T-helper 1 cell treated with Interleukin-12 subunit alpha and Interleukin-12 subunit beta and Interleukin-4 antibody, amounts not matched to agents 30 ng/mL and 1 ng/mL, for 36 hours (primary cell): ENCODE measurements at regions not wholly inside any gene's neighbourhood (a gene's known extent, or its start where the extent isn't known, plus 50 kb on each side); places are given as distances from the start of the nearest gene placed in this dataset.
"Not testable (repeated sequence)": the region's sequence is repeated elsewhere in the genome, so short reads cannot be mapped to it uniquely, and the experiment has no call there.

Experiments
- intact Hi-C: fragments of 100-400 bp; cut with micrococcal nuclease; formaldehyde crosslinking; loops from one replicate; pipeline ENCODE4 v1.15.1; 2024

GRCh38 chr2:67571785-67572718 lies 174.9 kb downstream of the ETAA1 start:
- intact Hi-C loops = no loop called here

GRCh38 chr2:67572721-67573435 lies 175.7 kb downstream of the ETAA1 start:
- intact Hi-C loops = no loop called here

GRCh38 chr2:67574230-67574629 lies 177.1 kb downstream of the ETAA1 start:
- intact Hi-C loops = no loop called here

- intact Hi-C loops = no loop called here
These were observed 179.1 kb downstream of the ETAA1 start for GRCh38 chr2:67576226-67576625.

- intact Hi-C loops = no loop called here
These were observed 179.9 kb downstream of the ETAA1 start for GRCh38 chr2:67576991-67577390.

GRCh38 chr2:67579216-67579615 lies 182.1 kb downstream of the ETAA1 start:
- intact Hi-C loops = no loop called here

GRCh38 chr2:67579806-67580205 lies 182.7 kb downstream of the ETAA1 start:
- intact Hi-C loops = no loop called here

GRCh38 chr2:67581751-67582150 lies 184.6 kb downstream of the ETAA1 start:
- intact Hi-C loops = no loop called here

- intact Hi-C loops = no loop called here
These were observed 186.1 kb downstream of the ETAA1 start for GRCh38 chr2:67583185-67583584.

- intact Hi-C loops = no loop called here
These were observed 188.3 kb downstream of the ETAA1 start for GRCh38 chr2:67585400-67585799.

- intact Hi-C loops = not testable (repeated sequence)
These were observed 192.0 kb downstream of the ETAA1 start for GRCh38 chr2:67589121-67589520.

- intact Hi-C loops = not testable (repeated sequence)
These were observed 197.4 kb downstream of the ETAA1 start for GRCh38 chr2:67594522-67594921.

GRCh38 chr2:67596871-67597270 lies 199.7 kb downstream of the ETAA1 start:
- intact Hi-C loops = no loop called here

GRCh38 chr2:67599561-67599960 lies 202.4 kb downstream of the ETAA1 start:
- intact Hi-C loops = no loop called here

- intact Hi-C loops = no loop called here
These were observed 203.2 kb downstream of the ETAA1 start for GRCh38 chr2:67600222-67600871.

GRCh38 chr2:67600946-67601345 lies 203.8 kb downstream of the ETAA1 start:
- intact Hi-C loops = no loop called here

GRCh38 chr2:67604360-67604759 lies 207.2 kb downstream of the ETAA1 start:
- intact Hi-C loops = no loop called here

- intact Hi-C loops = no loop called here
These were observed 215.5 kb downstream of the ETAA1 start for GRCh38 chr2:67612576-67613042.

GRCh38 chr2:67613227-67613626 lies 216.1 kb downstream of the ETAA1 start:
- intact Hi-C loops = no loop called here

- intact Hi-C loops = no loop called here
These were observed 217.3 kb downstream of the ETAA1 start for GRCh38 chr2:67614454-67614853.

- intact Hi-C loops = no loop called here
These were observed 219.6 kb downstream of the ETAA1 start for GRCh38 chr2:67616749-67617148.

- intact Hi-C loops = no loop called here
These were observed 222.1 kb downstream of the ETAA1 start for GRCh38 chr2:67619204-67619603.
